ENCODE measurements at regions not wholly inside any gene's neighbourhood (a gene's known extent, or its start where the extent isn't known, plus 50 kb on each side); places are given as distances from the start of the nearest gene placed in this dataset.

DNA sequence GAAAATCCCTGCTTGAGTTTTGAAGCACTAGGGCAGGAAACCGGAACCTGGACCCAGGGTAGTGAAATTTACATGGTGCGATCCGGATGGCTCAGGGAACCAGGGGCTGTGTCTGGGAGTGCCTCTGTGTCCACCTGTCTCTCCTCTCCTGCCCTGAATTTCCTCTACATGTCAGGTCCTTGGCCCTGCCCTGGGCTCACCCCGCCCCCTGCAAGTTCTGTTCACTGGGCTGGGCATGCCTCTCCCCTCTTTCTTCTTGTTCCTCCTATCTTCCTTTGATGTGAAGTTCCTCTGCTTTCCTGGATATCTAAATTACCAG is 435.9 kb upstream of the RBMS3 start:
- Histone ChIP-seq H3K27ac (ENCODE audit: low read depth in 2 of 2, low read length in 1 of 2) (no peak overlapping the region), H3K4me3 (ENCODE audit: low read depth in 1 of 2, low read length in 2 of 2) (no peak overlapping the region), H3K27me3 (ENCODE audit: control insufficient read depth in 1 of 2, insufficient read depth in 2 of 2, low read length in 2 of 2) (no peaks in the 10 kb centered on the region), H3K9me3 (ENCODE audit: control insufficient read depth in 2 of 2, insufficient read depth in 1 of 2, low read depth in 1 of 2, low read length in 1 of 2) (no peaks in the 10 kb centered on the region), H3K4me1 (ENCODE audit: control insufficient read depth in 2 of 2, insufficient read depth in 2 of 2, low read length in 1 of 2) (no peaks in the 10 kb centered on the region), H3K36me3 (ENCODE audit: control insufficient read depth in 2 of 2, insufficient read depth in 2 of 2, low read length in 1 of 2) (no peaks in the 10 kb centered on the region)
- 85 to 94% methylated on average over 4 of the region's 4 CpGs for WGBS, 2 donors

GRCh38 chr3:28846971-28847478 is 433.8 kb upstream of the RBMS3 start:
- H3K4me1 ChIP-seq (ENCODE audit: control insufficient read depth in 2 of 2, insufficient read depth in 2 of 2, low read length in 1 of 2), result no peaks in the 10 kb centered on the region
- H3K27me3 ChIP-seq (ENCODE audit: control insufficient read depth in 1 of 2, insufficient read depth in 2 of 2, low read length in 2 of 2), result no peaks in the 10 kb centered on the region
- no peak overlapping the region for H3K4me3 ChIP-seq (ENCODE audit: low read depth in 1 of 2, low read length in 2 of 2)
- no peak overlapping the region for H3K27ac ChIP-seq (ENCODE audit: low read depth in 2 of 2, low read length in 1 of 2)
- 79 to 87% methylated on average over 14 of the region's 14 CpGs for WGBS, 2 donors
- no peaks in the 10 kb centered on the region for H3K36me3 ChIP-seq (ENCODE audit: control insufficient read depth in 2 of 2, insufficient read depth in 2 of 2, low read length in 1 of 2)
- no peaks in the 10 kb centered on the region for H3K9me3 ChIP-seq (ENCODE audit: control insufficient read depth in 2 of 2, insufficient read depth in 1 of 2, low read depth in 1 of 2, low read length in 1 of 2)

- no peaks in the 10 kb centered on the region for H3K9me3 ChIP-seq (ENCODE audit: control insufficient read depth in 2 of 2, insufficient read depth in 1 of 2, low read depth in 1 of 2, low read length in 1 of 2)
- 55 to 63% methylated on average over 4 of the region's 4 CpGs for WGBS, 2 donors
- no peak overlapping the region for H3K4me3 ChIP-seq (ENCODE audit: low read depth in 1 of 2, low read length in 2 of 2)
- H3K36me3 ChIP-seq (ENCODE audit: control insufficient read depth in 2 of 2, insufficient read depth in 2 of 2, low read length in 1 of 2), result no peaks in the 10 kb centered on the region
- no peaks in the 10 kb centered on the region for H3K27me3 ChIP-seq (ENCODE audit: control insufficient read depth in 1 of 2, insufficient read depth in 2 of 2, low read length in 2 of 2)
- H3K4me1 ChIP-seq (ENCODE audit: control insufficient read depth in 2 of 2, insufficient read depth in 2 of 2, low read length in 1 of 2), result no peaks in the 10 kb centered on the region
- no peak overlapping the region for H3K27ac ChIP-seq (ENCODE audit: low read depth in 2 of 2, low read length in 1 of 2)
These were observed 433.1 kb upstream of the RBMS3 start for GRCh38 chr3:28847736-28848135.

GRCh38 chr3:28850186-28850585 is 430.7 kb upstream of the RBMS3 start:
- 90 to 91% methylated on average over 1 of the region's 1 CpG for WGBS, 2 donors
- no peaks in the 10 kb centered on the region for H3K36me3 ChIP-seq (ENCODE audit: control insufficient read depth in 2 of 2, insufficient read depth in 2 of 2, low read length in 1 of 2)
- H3K9me3 ChIP-seq (ENCODE audit: control insufficient read depth in 2 of 2, insufficient read depth in 1 of 2, low read depth in 1 of 2, low read length in 1 of 2), result no peaks in the 10 kb centered on the region
- H3K4me1 ChIP-seq (ENCODE audit: control insufficient read depth in 2 of 2, insufficient read depth in 2 of 2, low read length in 1 of 2), result no peaks in the 10 kb centered on the region
- no peak overlapping the region for H3K27ac ChIP-seq (ENCODE audit: low read depth in 2 of 2, low read length in 1 of 2)
- no peaks in the 10 kb centered on the region for H3K27me3 ChIP-seq (ENCODE audit: control insufficient read depth in 1 of 2, insufficient read depth in 2 of 2, low read length in 2 of 2)
- no peak overlapping the region for H3K4me3 ChIP-seq (ENCODE audit: low read depth in 1 of 2, low read length in 2 of 2)

DNA sequence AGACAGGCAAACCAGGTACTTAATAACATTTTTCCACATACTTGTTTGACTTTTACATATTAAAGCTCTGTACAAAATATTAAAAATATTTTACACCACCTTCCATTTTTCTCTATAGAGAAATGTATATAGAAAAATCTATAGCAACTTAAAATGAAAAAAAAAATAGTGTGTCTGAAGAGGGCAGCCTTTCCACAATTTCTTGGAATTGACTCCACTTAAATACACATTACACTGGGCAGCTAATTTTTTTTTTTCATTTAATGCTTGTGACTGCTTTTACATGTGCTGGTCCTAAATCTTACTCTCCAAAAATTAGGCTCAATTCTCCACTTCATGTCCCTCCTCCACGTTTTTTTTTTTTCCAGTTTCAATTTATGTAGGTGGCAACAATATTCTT is 427.0 kb upstream of the RBMS3 start:
- Histone ChIP-seq H3K36me3 (ENCODE audit: control insufficient read depth in 2 of 2, insufficient read depth in 2 of 2, low read length in 1 of 2) (no peaks in the 10 kb centered on the region), H3K9me3 (ENCODE audit: control insufficient read depth in 2 of 2, insufficient read depth in 1 of 2, low read depth in 1 of 2, low read length in 1 of 2) (no peaks in the 10 kb centered on the region), H3K27me3 (ENCODE audit: control insufficient read depth in 1 of 2, insufficient read depth in 2 of 2, low read length in 2 of 2) (no peaks in the 10 kb centered on the region), H3K4me3 (ENCODE audit: low read depth in 1 of 2, low read length in 2 of 2) (no peak overlapping the region), H3K27ac (ENCODE audit: low read depth in 2 of 2, low read length in 1 of 2) (no peak overlapping the region), H3K4me1 (ENCODE audit: control insufficient read depth in 2 of 2, insufficient read depth in 2 of 2, low read length in 1 of 2) (no peaks in the 10 kb centered on the region)
- 32 to 50% methylated on average over 1 of the region's 1 CpG for WGBS, 2 donors

GRCh38 chr3:28856796-28857195 is 424.1 kb upstream of the RBMS3 start:
- Histone ChIP-seq H3K9me3 (ENCODE audit: control insufficient read depth in 2 of 2, insufficient read depth in 1 of 2, low read depth in 1 of 2, low read length in 1 of 2) (no peaks in the 10 kb centered on the region), H3K4me1 (ENCODE audit: control insufficient read depth in 2 of 2, insufficient read depth in 2 of 2, low read length in 1 of 2) (peaks cover 0 to 2% of the 10 kb centered on the region in 2 donors), H3K27me3 (ENCODE audit: control insufficient read depth in 1 of 2, insufficient read depth in 2 of 2, low read length in 2 of 2) (no peaks in the 10 kb centered on the region), H3K36me3 (ENCODE audit: control insufficient read depth in 2 of 2, insufficient read depth in 2 of 2, low read length in 1 of 2) (no peaks in the 10 kb centered on the region), H3K27ac (ENCODE audit: low read depth in 2 of 2, low read length in 1 of 2) (no peak overlapping the region), H3K4me3 (ENCODE audit: low read depth in 1 of 2, low read length in 2 of 2) (no peak overlapping the region)
- 80 to 90% methylated on average over 3 of the region's 3 CpGs for WGBS, 2 donors

DNA sequence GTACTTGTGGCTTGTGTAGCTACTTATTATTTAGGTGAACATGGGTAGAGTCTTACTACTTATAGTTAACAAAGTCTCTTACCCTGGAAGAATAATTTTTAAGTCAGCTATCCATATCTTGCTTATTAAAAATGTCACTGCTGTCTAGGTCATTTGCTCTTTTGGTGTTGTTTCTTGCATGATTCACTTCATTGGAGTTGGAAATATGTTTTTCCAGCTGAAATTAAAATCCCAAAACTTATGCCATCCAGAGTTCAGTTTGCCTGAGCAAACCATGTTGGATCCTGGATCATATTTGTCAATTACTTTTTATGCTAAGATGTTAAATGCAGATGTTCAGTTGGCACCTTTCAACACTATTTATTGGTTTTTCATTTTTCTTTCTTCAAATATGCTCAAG is 421.0 kb upstream of the RBMS3 start:
- H3K27ac ChIP-seq (ENCODE audit: low read depth in 2 of 2, low read length in 1 of 2), result no peak overlapping the region
- H3K4me3 ChIP-seq (ENCODE audit: low read depth in 1 of 2, low read length in 2 of 2), result no peak overlapping the region
- peaks cover 0 to 2% of the 10 kb centered on the region in 2 donors for H3K4me1 ChIP-seq (ENCODE audit: control insufficient read depth in 2 of 2, insufficient read depth in 2 of 2, low read length in 1 of 2)
- H3K36me3 ChIP-seq (ENCODE audit: control insufficient read depth in 2 of 2, insufficient read depth in 2 of 2, low read length in 1 of 2), result no peaks in the 10 kb centered on the region
- H3K27me3 ChIP-seq (ENCODE audit: control insufficient read depth in 1 of 2, insufficient read depth in 2 of 2, low read length in 2 of 2), result no peaks in the 10 kb centered on the region
- H3K9me3 ChIP-seq (ENCODE audit: control insufficient read depth in 2 of 2, insufficient read depth in 1 of 2, low read depth in 1 of 2, low read length in 1 of 2), result no peaks in the 10 kb centered on the region

DNA sequence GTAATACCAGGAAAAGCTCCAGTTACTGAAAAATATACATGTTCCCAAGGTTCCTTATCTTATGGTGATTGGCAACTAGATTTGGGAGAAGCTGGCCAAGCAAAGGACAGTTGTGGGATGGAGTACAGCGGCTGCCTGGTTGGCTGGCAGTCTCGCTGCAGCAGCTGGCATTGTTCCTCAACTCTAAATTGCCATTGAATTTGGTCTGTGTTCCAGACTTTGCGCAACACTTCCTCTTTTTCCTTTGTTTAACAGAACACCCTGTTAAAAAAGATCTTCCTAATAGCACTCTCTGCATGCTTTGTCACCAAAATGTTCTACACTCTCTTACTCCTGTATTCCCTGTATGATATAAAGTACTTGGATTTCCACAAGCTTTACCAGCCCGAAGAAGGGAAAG is 420.6 kb upstream of the RBMS3 start:
- H3K36me3 ChIP-seq (ENCODE audit: control insufficient read depth in 2 of 2, insufficient read depth in 2 of 2, low read length in 1 of 2), result no peaks in the 10 kb centered on the region
- H3K27ac ChIP-seq (ENCODE audit: low read depth in 2 of 2, low read length in 1 of 2), result no peak overlapping the region
- H3K4me3 ChIP-seq (ENCODE audit: low read depth in 1 of 2, low read length in 2 of 2), result no peak overlapping the region
- H3K27me3 ChIP-seq (ENCODE audit: control insufficient read depth in 1 of 2, insufficient read depth in 2 of 2, low read length in 2 of 2), result no peaks in the 10 kb centered on the region
- H3K9me3 ChIP-seq (ENCODE audit: control insufficient read depth in 2 of 2, insufficient read depth in 1 of 2, low read depth in 1 of 2, low read length in 1 of 2), result no peaks in the 10 kb centered on the region
- H3K4me1 ChIP-seq (ENCODE audit: control insufficient read depth in 2 of 2, insufficient read depth in 2 of 2, low read length in 1 of 2), result peaks cover 0 to 2% of the 10 kb centered on the region in 2 donors
- WGBS, 2 donors, result 44 to 45% methylated on average over 4 of the region's 4 CpGs

GRCh38 chr3:28863186-28863585 is 417.7 kb upstream of the RBMS3 start:
- H3K4me1 ChIP-seq (ENCODE audit: control insufficient read depth in 2 of 2, insufficient read depth in 2 of 2, low read length in 1 of 2), result peaks cover 0 to 2% of the 10 kb centered on the region in 2 donors
- H3K9me3 ChIP-seq (ENCODE audit: control insufficient read depth in 2 of 2, insufficient read depth in 1 of 2, low read depth in 1 of 2, low read length in 1 of 2), result no peaks in the 10 kb centered on the region
- H3K36me3 ChIP-seq (ENCODE audit: control insufficient read depth in 2 of 2, insufficient read depth in 2 of 2, low read length in 1 of 2), result no peaks in the 10 kb centered on the region
- 94 to 96% methylated on average over 7 of the region's 7 CpGs for WGBS, 2 donors
- H3K27me3 ChIP-seq (ENCODE audit: control insufficient read depth in 1 of 2, insufficient read depth in 2 of 2, low read length in 2 of 2), result no peaks in the 10 kb centered on the region
- no peak overlapping the region for H3K4me3 ChIP-seq (ENCODE audit: low read depth in 1 of 2, low read length in 2 of 2)
- H3K27ac ChIP-seq (ENCODE audit: low read depth in 2 of 2, low read length in 1 of 2), result no peak overlapping the region

DNA sequence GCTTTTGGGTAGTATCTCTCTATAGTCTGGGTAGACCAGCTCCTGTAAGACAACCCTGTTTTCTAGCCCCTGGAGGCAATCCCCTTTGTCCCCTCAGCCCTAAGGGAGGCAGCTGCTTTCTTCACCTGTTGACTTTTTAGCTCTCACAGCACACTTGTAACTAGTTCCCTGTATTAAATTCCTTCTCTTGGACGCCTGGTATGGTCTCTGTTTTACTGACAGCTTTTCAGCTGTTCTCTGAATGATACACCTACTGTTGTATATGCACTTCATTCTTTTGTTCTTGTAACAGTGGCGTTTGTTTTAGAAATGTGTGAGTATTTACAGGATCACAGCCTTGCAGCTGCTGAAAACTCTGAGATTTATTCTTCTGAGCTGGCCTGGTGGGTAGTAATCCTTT is 413.0 kb upstream of the RBMS3 start:
- WGBS, 2 donors, result 38 to 43% methylated on average over 2 of the region's 2 CpGs
- Histone ChIP-seq H3K27ac (ENCODE audit: low read depth in 2 of 2, low read length in 1 of 2) (no peak overlapping the region), H3K4me1 (ENCODE audit: control insufficient read depth in 2 of 2, insufficient read depth in 2 of 2, low read length in 1 of 2) (no peaks in the 10 kb centered on the region), H3K36me3 (ENCODE audit: control insufficient read depth in 2 of 2, insufficient read depth in 2 of 2, low read length in 1 of 2) (no peaks in the 10 kb centered on the region), H3K9me3 (ENCODE audit: control insufficient read depth in 2 of 2, insufficient read depth in 1 of 2, low read depth in 1 of 2, low read length in 1 of 2) (no peaks in the 10 kb centered on the region), H3K27me3 (ENCODE audit: control insufficient read depth in 1 of 2, insufficient read depth in 2 of 2, low read length in 2 of 2) (no peaks in the 10 kb centered on the region), H3K4me3 (ENCODE audit: low read depth in 1 of 2, low read length in 2 of 2) (no peak overlapping the region)

Measured in esophagus (tissue), 2 donors.